Fibroblast of skin of right biceps (primary cell): ENCODE measurements at regions not wholly inside any gene's neighbourhood (a gene's known extent, or its start where the extent isn't known, plus 50 kb on each side); places are given as distances from the start of the nearest gene placed in this dataset.

Experiments used
- DNase-seq: peaks from one replicate; pipeline ENCODE4 v3.0.0-alpha.2; 2013

- DNase-seq, result no peak
Measured at GRCh38 chr2:59900728-59901452, 652.6 kb downstream of the BCL11A start.

GRCh38 chr2:59899692-59900091 lies 653.8 kb downstream of the BCL11A start:
- no peak for DNase-seq

GRCh38 chr2:59896499-59897245 lies 656.8 kb downstream of the BCL11A start:
- DNase-seq, result no peak

- no peak for DNase-seq
Measured at GRCh38 chr2:59893612-59894011, 659.8 kb downstream of the BCL11A start.

- DNase-seq, result no peak
Measured at GRCh38 chr2:59892398-59892797, 661.1 kb downstream of the BCL11A start.

DNA sequence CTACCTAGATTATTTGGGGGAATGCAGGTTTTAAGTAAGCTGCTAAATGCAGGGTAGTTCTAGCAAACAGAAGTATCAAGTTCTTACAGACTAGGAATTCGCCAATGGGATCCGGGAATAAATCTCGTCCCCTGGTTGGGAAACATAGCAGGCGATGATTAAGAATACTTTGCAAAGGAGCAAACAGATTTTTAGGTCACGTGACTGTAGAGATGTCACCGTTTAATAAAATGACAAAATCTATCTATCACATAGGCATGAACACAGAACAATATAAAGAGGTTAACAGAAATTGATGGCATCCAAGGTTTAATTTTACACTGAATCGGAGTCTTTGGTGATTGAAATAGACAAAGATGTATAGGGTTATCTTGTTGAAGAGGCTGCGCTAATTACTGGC lies 664.1 kb downstream of the BCL11A start:
- DNase-seq, result no peak

DNA sequence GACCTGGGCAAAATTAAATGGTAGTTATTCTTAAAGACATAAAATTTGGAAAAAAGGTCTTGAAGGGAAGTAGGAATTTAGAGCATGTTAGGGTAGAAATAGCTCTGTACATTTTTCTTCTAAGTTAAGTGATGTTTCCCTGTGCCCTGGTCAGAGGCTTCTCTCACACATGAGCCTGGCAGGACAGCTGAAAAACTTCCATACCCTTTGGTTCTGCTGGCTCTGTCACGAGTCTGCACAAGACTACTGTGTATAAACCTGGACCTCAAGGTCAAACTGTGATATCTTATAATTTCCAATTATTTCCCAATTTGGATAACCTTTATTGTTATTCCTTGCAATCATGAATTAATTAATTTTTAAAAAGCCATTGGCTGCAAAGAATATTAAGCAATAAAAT lies 664.7 kb downstream of the BCL11A start:
- no peak for DNase-seq

DNA sequence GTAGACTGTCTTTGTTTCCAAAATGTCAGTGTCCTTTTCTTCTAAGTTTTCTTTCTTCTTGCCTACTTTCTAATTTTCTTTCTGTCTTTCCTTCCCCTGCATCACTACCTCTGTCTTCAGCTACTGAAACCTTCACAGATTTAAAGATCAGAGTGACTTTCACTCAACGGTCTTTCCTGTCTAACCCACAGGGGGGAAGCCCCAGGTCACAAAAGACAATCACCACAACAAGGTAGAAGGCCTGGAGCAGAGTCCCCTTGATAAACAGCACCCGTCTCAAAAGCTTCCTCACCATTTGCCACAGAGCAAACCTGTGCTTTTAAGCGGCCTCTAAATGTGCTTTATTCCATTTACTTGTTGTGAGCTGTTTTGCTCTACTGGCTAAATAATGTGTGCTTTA lies 665.4 kb downstream of the BCL11A start:
- no peak for DNase-seq

- no peak for DNase-seq
Measured at GRCh38 chr2:59887366-59887765, 666.1 kb downstream of the BCL11A start.

DNA sequence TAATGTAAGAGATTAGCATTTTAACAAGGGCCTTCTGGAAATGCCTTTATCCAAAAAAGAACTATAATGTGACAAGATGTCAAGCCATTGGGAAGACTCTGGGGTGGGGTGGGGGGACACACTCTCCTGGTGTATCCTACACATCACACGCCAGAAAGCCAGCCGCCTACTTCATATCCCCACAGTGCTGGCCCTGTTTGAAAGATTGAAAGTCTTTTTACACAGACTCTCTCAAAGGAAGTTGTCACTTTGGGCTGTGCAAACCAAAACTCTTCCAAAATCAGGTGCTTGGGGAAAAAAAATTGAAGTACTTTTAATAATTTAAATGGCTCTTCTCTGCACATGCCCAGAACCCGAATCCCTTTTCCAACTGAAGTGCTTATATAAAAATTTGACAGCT lies 666.7 kb downstream of the BCL11A start:
- no peak for DNase-seq

DNA sequence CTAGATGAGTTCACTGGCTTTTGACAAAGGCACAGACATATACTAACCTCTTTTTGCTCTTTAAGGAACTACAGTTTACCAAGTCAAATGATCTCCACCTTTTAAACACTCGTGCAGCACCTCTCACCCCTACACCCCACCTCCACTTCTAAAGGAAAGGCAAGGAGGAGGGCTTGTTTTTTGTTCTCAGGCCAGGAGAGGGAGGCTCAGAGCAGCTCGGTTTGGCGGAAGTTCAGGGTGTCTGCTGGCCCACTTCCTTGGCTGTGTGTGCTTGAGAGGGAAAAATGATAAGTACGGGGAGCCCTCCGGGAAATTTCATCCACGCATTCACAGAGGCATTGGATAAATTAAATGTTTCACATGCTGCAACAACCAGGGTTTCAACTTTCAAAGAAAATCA lies 667.9 kb downstream of the BCL11A start:
- DNase-seq, result peak; percentile 17

GRCh38 chr2:59884166-59884565 lies 669.3 kb downstream of the BCL11A start:
- no peak for DNase-seq

DNA sequence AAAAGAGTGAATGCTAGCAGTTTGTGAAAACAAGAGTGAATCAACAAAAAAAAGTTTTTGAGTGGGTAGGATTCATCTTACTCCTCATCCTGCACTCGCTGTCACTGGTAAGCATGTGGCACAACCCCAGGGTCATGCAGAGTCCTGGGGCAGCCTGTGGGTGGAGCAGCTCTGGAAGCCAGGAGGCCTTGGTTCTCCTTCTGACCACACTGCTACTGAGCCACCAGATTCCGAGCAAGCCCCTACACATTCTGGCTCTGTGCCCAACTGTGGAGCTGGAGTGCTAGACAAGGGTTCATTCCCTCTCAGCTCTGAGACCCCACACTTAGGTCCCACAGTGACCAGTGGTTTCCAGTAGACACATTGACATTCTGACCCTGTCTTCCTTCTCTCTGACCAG lies 670.6 kb downstream of the BCL11A start:
- DNase-seq, result no peak

DNA sequence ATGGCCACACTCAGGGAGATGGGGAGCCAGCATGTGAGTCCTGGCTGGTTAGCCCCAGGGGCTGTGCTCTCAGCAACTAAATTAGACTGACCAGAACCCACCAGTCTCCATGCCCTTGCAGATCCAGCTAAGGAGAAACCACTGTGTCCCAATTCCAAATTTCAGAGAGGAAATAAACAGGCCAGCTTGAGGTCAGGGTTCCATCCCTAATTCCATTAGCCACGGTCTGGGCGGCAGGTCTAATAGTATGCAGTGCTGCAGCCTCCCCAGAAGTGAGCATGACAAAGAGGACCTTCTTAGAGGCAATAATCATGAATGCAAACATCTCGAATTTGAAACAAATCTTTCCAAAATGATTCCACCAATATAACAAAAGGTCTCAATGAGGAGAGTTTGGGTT lies 671.2 kb downstream of the BCL11A start:
- DNase-seq, result no peak

- DNase-seq, result no peak
Measured at GRCh38 chr2:59881218-59881617, 672.2 kb downstream of the BCL11A start.

DNA sequence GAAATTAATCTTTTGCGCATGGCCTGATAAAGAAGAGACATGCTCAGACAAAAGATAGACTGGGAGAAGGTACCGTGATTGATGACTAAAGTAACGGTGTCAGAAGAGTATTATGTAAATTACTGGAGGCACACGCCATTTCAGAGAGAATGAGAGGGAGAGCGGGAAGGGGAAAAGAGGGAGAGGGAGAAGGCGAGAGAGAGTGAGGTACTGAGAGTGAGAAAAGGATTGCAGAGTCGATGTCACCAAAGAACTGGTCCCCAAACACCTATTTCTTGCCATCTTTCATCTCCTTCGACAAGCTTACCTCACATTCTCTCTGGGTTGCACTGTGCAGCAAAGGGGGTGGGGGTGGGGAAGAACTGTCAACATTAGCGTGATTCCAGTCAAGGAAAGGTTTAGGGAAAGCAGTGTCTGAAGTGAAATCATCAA lies 673.7 kb downstream of the BCL11A start:
- no peak for DNase-seq

DNA sequence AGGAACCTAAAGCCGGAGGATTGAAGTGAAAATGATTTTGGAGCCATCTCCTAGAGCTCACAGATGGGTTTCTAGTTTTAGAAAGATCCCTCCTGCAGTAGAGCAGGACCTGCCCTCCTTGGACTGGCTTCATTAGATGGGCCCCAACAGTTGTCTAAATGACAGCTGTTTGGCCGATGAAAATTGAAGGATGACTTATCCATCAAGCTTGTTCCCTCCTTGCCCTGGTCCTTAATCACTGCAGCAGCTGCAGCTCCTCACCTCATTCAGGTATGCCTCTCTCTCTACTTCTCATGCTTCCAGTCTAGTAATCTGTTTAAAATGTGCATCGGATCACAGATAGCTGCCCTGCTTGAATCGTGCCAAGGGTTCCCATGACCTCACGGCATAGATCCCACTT lies 677.6 kb downstream of the BCL11A start:
- no peak for DNase-seq

- DNase-seq, result no peak
Measured at GRCh38 chr2:59874971-59875755, 678.3 kb downstream of the BCL11A start.

GRCh38 chr2:59874361-59874760 lies 679.1 kb downstream of the BCL11A start:
- no peak for DNase-seq

- no peak for DNase-seq
Measured at GRCh38 chr2:59871830-59872229, 681.6 kb downstream of the BCL11A start.

DNA sequence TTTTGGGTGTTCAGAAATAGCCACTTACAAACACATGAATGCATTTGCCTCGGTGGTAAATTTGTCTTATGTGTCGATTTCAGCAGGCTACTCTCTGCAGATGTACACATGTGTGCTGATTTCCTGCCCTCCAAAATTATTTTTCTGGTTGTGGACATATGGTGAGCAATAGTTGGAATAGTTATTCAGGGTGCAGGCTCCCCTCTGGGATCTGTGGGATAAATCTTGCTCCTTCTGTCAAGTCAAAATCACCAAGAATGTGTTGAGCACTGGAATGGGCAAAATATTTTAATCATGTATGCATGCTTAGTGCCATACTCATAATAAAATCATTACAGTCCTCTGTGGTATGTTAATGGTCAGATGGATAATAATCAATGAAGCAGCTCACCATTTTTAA lies 684.5 kb downstream of the BCL11A start:
- DNase-seq, result peak; percentile 38

DNA sequence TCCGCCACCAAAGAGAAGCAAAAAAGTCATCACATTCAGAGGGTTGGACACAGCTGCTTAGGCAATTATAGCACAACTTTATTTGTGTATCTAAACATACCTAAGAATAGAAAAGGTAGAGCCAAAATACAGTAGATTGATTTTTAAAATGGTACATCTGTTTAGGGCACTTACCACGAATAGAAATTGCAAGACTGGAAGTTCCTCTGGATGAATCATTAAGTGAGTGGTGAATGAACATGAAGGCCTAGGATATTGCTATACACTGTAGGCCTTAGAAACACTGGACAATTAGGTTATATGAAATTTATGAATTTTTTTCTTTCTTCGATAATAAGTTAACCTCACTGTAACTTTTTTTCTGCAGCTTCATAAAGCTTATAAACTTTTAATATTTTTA lies 687.0 kb downstream of the BCL11A start:
- no peak for DNase-seq

DNA sequence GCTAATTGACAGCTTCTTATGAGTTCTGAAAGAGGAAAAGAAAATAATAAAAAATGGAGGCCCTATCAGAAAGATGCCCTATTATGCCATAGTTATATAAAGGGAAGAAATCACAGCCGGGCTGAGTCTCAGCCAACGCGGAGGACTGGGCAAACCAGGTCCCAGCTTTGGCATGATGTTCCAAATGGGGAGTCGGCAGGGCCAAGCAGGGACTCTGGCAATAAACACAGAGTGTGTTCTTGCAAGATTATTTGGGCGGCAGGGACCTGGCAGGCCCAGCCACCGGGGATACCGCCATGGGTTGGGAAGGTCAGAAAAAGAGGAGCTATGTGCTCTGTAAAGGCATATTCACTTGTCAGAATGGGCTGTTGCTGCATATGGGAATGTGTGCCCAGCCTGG lies 694.9 kb downstream of the BCL11A start:
- no peak for DNase-seq

DNA sequence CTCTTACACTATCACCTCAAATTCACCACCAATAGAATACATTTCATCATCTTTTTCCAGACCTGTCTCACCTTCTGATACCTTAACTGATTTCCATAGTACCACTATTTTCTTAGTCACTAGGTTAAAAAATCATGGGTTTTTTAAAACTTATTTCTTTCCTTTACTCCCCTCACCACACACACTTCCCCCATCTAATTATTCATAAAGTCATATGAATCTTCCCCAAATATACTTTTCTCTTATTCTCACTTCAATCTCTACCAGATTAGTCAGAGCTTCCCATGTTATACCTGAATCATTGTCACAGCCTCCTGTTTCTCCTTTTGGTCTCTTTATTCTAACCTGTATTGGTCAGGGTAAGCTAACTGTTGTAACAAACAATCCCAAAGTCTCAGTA lies 696.3 kb downstream of the BCL11A start:
- DNase-seq, result no peak
